Pancreas (tissue), 10 donors: ENCODE measurements at regions not wholly inside any gene's neighbourhood (a gene's known extent, or its start where the extent isn't known, plus 50 kb on each side); places are given as distances from the start of the nearest gene placed in this dataset.
"Not testable (repeated sequence)": the region's sequence is repeated elsewhere in the genome, so short reads cannot be mapped to it uniquely, and the experiment has no call there.

Experiments
- ATAC-seq, 4 donors: fragments of 200-7000 bp; cut with Tn5 transposase; one replicate each; pipeline versions ENCODE4 v1.8.0 to v1.9.1; 2020; ENCODE audit warnings: mild to moderate bottlenecking in 4 of 4, moderate library complexity in 4 of 4
- DNase-seq, 6 donors: peaks; one replicate each; pipeline ENCODE4 v3.0.0-alpha.2; 2020
- FAIRE-seq: peaks from 2 replicates; lab custom pipeline; 2012; peaks lifted over from hg19 to GRCh38; lab: Jason Lieb, UNC
- H3K27ac ChIP-seq, 4 donors: fragments of 200-600 bp; sonication (generic); 1 replicate in 3 of 4; 2 replicates in 1 of 4; pipeline versions ENCODE4 v1.5.0 to v1.8.0; 2020
- H3K27me3 ChIP-seq, 4 donors: fragments of 200-600 bp; one replicate each; pipeline ENCODE4 v1.8.0; 2021
- H3K36me3 ChIP-seq, 3 donors: fragments of 200-600 bp; sonication (generic) in 1 of 3; one replicate each; pipeline versions ENCODE4 v1.5.0 to v1.8.0; 2020 to 2021
- H3K4me1 ChIP-seq, 3 donors: fragments of 200-600 bp; one replicate each; pipeline ENCODE4 v1.8.0; 2021
- H3K4me3 ChIP-seq, 4 donors: fragments of 200-600 bp; sonication (generic) in 2 of 4; one replicate each; pipeline versions ENCODE4 v1.5.0 to v1.8.0; 2020 to 2021
- H3K9me3 ChIP-seq, 4 donors: fragments of 200-600 bp; one replicate each; pipeline ENCODE4 v1.8.0; 2021
- CTCF ChIP-seq, 4 donors: fragments of 200-600 bp; sonication (generic) in 3 of 4; IDR thresholded peaks; one replicate each; pipeline versions ENCODE4 v1.5.0 to v1.8.0; 2021; ENCODE audit warnings: antibody characterized with exemption in 4 of 4
- WGBS, 2 donors: extraction: QIAGEN DNeasy Blood & Tissue Kit; methylation state at CpG; one replicate each; pipeline ENCODE4 v1.1.7; 2013; 5-methylcytosine and 5-hydroxymethylcytosine counted together
- intact Hi-C, 3 donors: fragments of 100-400 bp; cut with DNase I; formaldehyde crosslinking; loops; one replicate each; pipeline versions ENCODE4 v1.11.1 to v1.14.2; 2022
- donor health status: healthy with polysubstance abuse.
- donor health status: DM: no; HTN: no; CAD: no; lungs with moderate emphysema.
- donor health status: DM: no; HTN: no; CAD: no.
- donor health status: control.
- donor health status: control.
- donor health status: Bipolar disorder and iron deficiency.
- donor health status: DM: yes; HTN: yes; CAD: no.
- donor health status: DM: no; HTN: no; CAD: no.
- donor health status: DM: no; HTN: no; CAD: no.
- donor health status: DM: yes; HTN: yes; CAD: no.

- DNase-seq = no peak
- Histone ChIP-seq H3K4me3 (no peak overlapping the region), H3K36me3 (no peaks in the 10 kb centered on the region), H3K27ac (no peak overlapping the region), H3K9me3 (no peaks in the 10 kb centered on the region), H3K27me3 (no peaks in the 10 kb centered on the region), H3K4me1 (no peaks in the 10 kb centered on the region)
- no peak for ATAC-seq
- no peak for TF ChIP-seq CTCF (IDR thresholded peaks at IDR 0.05)
- intact Hi-C loops = no loop called here
- FAIRE-seq = no peak
Measured at GRCh38 chr2:134041877-134042276, 212.0 kb upstream of the MGAT5 start.

- H3K4me1 ChIP-seq, intact Hi-C loops, DNase-seq, ATAC-seq, H3K4me3 ChIP-seq, H3K27me3 ChIP-seq, FAIRE-seq, H3K27ac ChIP-seq, H3K9me3 ChIP-seq, H3K36me3 ChIP-seq: not testable (repeated sequence)
- WGBS, 2 donors = 89 to 90% methylated on average over 7 to 8 of the region's 8 CpGs
Measured at GRCh38 chr2:134043028-134043427, 210.8 kb upstream of the MGAT5 start.

- no peak for TF ChIP-seq CTCF (IDR thresholded peaks at IDR 0.05)
- no peaks in the 10 kb centered on the region for H3K9me3 ChIP-seq
- no peaks in the 10 kb centered on the region for H3K4me1 ChIP-seq
- no peak overlapping the region for H3K27ac ChIP-seq
- H3K4me3 ChIP-seq = no peak overlapping the region
- no peak for FAIRE-seq
- no peaks in the 10 kb centered on the region for H3K27me3 ChIP-seq
- DNase-seq = no peak
- ATAC-seq = no peak
- 82 to 89% methylated on average over 4 of the region's 4 CpGs for WGBS, 2 donors
- H3K36me3 ChIP-seq = no peaks in the 10 kb centered on the region
- intact Hi-C loops = no loop called here
Measured at GRCh38 chr2:134052173-134052572, 201.7 kb upstream of the MGAT5 start.

GRCh38 chr2:134056173-134056572 lies 197.7 kb upstream of the MGAT5 start:
- Histone ChIP-seq H3K27ac (no peak overlapping the region), H3K4me3 (no peak overlapping the region), H3K36me3 (no peaks in the 10 kb centered on the region), H3K4me1 (no peaks in the 10 kb centered on the region), H3K27me3 (no peaks in the 10 kb centered on the region), H3K9me3 (no peaks in the 10 kb centered on the region)
- ATAC-seq = no peak
- intact Hi-C loops = no loop called here
- no peak for FAIRE-seq
- no peak for DNase-seq
- WGBS, 2 donors = 70 to 84% methylated on average over 2 of the region's 2 CpGs
- no peak for TF ChIP-seq CTCF (IDR thresholded peaks at IDR 0.05)

GRCh38 chr2:134061066-134061465 lies 192.8 kb upstream of the MGAT5 start:
- intact Hi-C loops, FAIRE-seq: not testable (repeated sequence)
- 72 to 85% methylated on average over 8 of the region's 8 CpGs for WGBS, 2 donors

GRCh38 chr2:134062235-134062634 lies 191.6 kb upstream of the MGAT5 start:
- DNase-seq, H3K27me3 ChIP-seq, intact Hi-C loops, H3K4me1 ChIP-seq, H3K27ac ChIP-seq, H3K9me3 ChIP-seq, H3K36me3 ChIP-seq, ATAC-seq, H3K4me3 ChIP-seq, FAIRE-seq: not testable (repeated sequence)
- 42 to 52% methylated on average over 3 of the region's 3 CpGs for WGBS, 2 donors

More at GRCh38 chr2:134061066-134061465, 192.8 kb upstream of the MGAT5 start:
- not testable (repeated sequence) for H3K4me3 ChIP-seq, H3K27ac ChIP-seq, H3K4me1 ChIP-seq, H3K36me3 ChIP-seq, DNase-seq, H3K27me3 ChIP-seq, H3K9me3 ChIP-seq, ATAC-seq

GRCh38 chr2:134063916-134064315 lies 190.0 kb upstream of the MGAT5 start:
- H3K4me3 ChIP-seq, H3K27ac ChIP-seq, DNase-seq, H3K4me1 ChIP-seq, ATAC-seq, H3K27me3 ChIP-seq, H3K36me3 ChIP-seq, intact Hi-C loops, H3K9me3 ChIP-seq, FAIRE-seq: not testable (repeated sequence)
- WGBS, 2 donors = 93 to 97% methylated on average over 13 to 27 of the region's 27 CpGs
